PC-3 (cell line): ENCODE measurements at regions not wholly inside any gene's neighbourhood (a gene's known extent, or its start where the extent isn't known, plus 50 kb on each side); places are given as distances from the start of the nearest gene placed in this dataset.

Experiments
- ATAC-seq: fragments of 200-7000 bp; cut with Tn5 transposase; 2 replicates; pipeline ENCODE4 v1.9.1; 2020; ENCODE audit warnings: mild to moderate bottlenecking, moderate library complexity
- BruUV-seq: library from RNA; stranded (reverse); fragments of 400-500 nt; replicated peaks from 2 replicates; lab custom pipeline; 2021; lab: Mats Ljungman, UMichigan
- CTCF ChIA-PET: fragments of 300-600 bp; sonication (Branson Sonifier 250); formaldehyde crosslinking; loops from one replicate; lab custom pipeline; 2022; ENCODE audit warnings: antibody characterized with exemption; lab: Charles Lee
- POLR2A ChIA-PET: fragments of 300-600 bp; sonication (Branson Sonifier 250); formaldehyde crosslinking; loops from one replicate; lab custom pipeline; 2022; ENCODE audit warnings: antibody characterized with exemption; ENCODE audit not compliant: unreplicated experiment; lab: Charles Lee
- DNase-seq: peaks from one replicate; pipeline ENCODE4 v3.0.0-alpha.2; 2015
- H2AFZ ChIP-seq: fragments of 300-600 bp; sonication (generic); 2 replicates; pipeline ENCODE4 v1.6.0; 2016; ENCODE audit warnings: antibody characterized with exemption, low read length
- H3F3A ChIP-seq: fragments of 300-600 bp; sonication (generic); one replicate; pipeline ENCODE4 v1.6.0; 2017; ENCODE audit warnings: antibody characterized with exemption, low read length, control low read depth, mild to moderate bottlenecking; ENCODE audit not compliant: unreplicated experiment
- H3K27ac ChIP-seq: fragments of 300-600 bp; sonication (generic); 2 replicates; pipeline ENCODE4 v1.5.1; 2016; ENCODE audit warnings: mild to moderate bottlenecking, low read length
- H3K27me3 ChIP-seq: fragments of 300-600 bp; sonication (generic); 2 replicates; pipeline ENCODE4 v1.6.1; 2016; ENCODE audit warnings: low read length, mixed read lengths
- H3K36me3 ChIP-seq: fragments of 300-600 bp; sonication (generic); 2 replicates; pipeline ENCODE4 v1.6.1; 2016; ENCODE audit warnings: low read depth, mixed run types, low read length, mixed read lengths
- H3K4me1 ChIP-seq: fragments of 300-600 bp; sonication (generic); 2 replicates; pipeline ENCODE4 v1.5.1; 2016; ENCODE audit warnings: low read length; ENCODE audit not compliant: insufficient read depth
- H3K4me2 ChIP-seq: fragments of 300-600 bp; sonication (generic); 2 replicates; pipeline ENCODE4 v1.6.0; 2016; ENCODE audit warnings: low read length
- H3K4me3 ChIP-seq: fragments of 300-600 bp; sonication (generic); 2 replicates; pipeline ENCODE4 v1.5.1; 2016; ENCODE audit warnings: mild to moderate bottlenecking, low read length, mixed read lengths
- H3K79me2 ChIP-seq: fragments of 300-600 bp; sonication (generic); 2 replicates; pipeline ENCODE4 v1.6.1; 2017; ENCODE audit warnings: low read length, mixed read lengths
- H3K9ac ChIP-seq: fragments of 300-600 bp; sonication (generic); 2 replicates; pipeline ENCODE4 v1.6.0; 2016; ENCODE audit warnings: mild to moderate bottlenecking, low read length
- H3K9me2 ChIP-seq: fragments of 300-600 bp; sonication (generic); replicated peaks from 2 replicates; pipeline ENCODE4 v1.6.1; 2016; ENCODE audit warnings: mixed run types, low read length, mixed read lengths
- H3K9me3 ChIP-seq: fragments of 300-600 bp; sonication (generic); 2 replicates; pipeline ENCODE4 v1.6.1; 2016; ENCODE audit warnings: low read length, mixed read lengths
- H4K20me1 ChIP-seq: fragments of 300-600 bp; sonication (generic); 2 replicates; pipeline ENCODE4 v1.6.1; 2016; ENCODE audit warnings: low read length, mixed read lengths
- EZH2 ChIP-seq: fragments of 300-600 bp; sonication (generic); IDR thresholded peaks from one replicate; pipeline ENCODE4 v1.6.1; 2017; ENCODE audit warnings: antibody characterized with exemption, mild to moderate bottlenecking, low read length; ENCODE audit not compliant: unreplicated experiment
- EZH2phosphoT487 ChIP-seq: fragments of 300-600 bp; sonication (generic); IDR thresholded peaks from 2 replicates; pipeline ENCODE4 v1.6.1; 2018; ENCODE audit warnings: mild to moderate bottlenecking, antibody characterized with exemption, low read length, borderline replicate concordance
- intact Hi-C: fragments of 100-400 bp; cut with micrococcal nuclease; formaldehyde crosslinking; loops from 2 replicates; pipeline ENCODE4 v1.9.0; 2023
- TF ChIP-seq, protein P1 (sequence below): fragments of 300-600 bp; sonication (generic); conservative IDR thresholded peaks from 2 replicates; pipeline ENCODE4 v1.5.1; 2017; ENCODE audit warnings: antibody characterized with exemption, low read depth, mild to moderate bottlenecking, low read length

DNA sequence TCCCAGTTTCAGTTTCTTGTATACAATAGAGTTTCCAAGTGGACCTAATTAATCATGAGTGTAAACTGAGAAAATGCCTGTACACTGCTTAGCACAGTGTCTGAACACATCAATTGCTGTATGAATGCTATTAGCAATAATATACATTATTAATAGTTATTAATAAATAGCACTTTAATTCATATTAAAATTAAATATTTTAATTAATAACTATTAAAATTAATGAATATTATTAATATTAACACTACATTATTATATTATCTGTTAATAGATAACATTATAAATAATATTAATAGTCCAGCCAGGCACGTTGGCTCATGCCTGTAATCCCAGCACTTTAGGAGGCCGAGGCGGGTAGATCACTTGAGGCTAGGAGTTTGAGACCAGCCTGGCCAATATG is 244.9 kb upstream of the ANKRD55 start:
- ChIA-PET CTCF (no interaction called here), POLR2A (no interaction called here)
- H3K4me3 ChIP-seq = no peak overlapping the region
- H3K4me1 ChIP-seq = peaks cover 4% of the 10 kb centered on the region; the same call in 1 of the 2 replicates
- H3K27me3 ChIP-seq = no peaks in the 10 kb centered on the region
- no TSS peak for BruUV-seq
- no peaks in the 10 kb centered on the region for H3K9me3 ChIP-seq
- intact Hi-C loops = loop anchor here (10.0 kb wide), 1 partner anchor 203 kb away; no protein-coding TSS in a partner anchor
- no peak for ATAC-seq
- no peak overlapping the region for H2AFZ ChIP-seq
- H3K79me2 ChIP-seq = no peaks in the 10 kb centered on the region
- H3F3A ChIP-seq = no peaks in the 10 kb centered on the region
- no peak overlapping the region for H3K9ac ChIP-seq
- no peaks in the 10 kb centered on the region for H3K9me2 ChIP-seq
- no peak for DNase-seq
- no peak overlapping the region for H3K4me2 ChIP-seq
- H3K27ac ChIP-seq = no peak overlapping the region
- no peaks in the 10 kb centered on the region for H3K36me3 ChIP-seq
- H4K20me1 ChIP-seq = no peaks in the 10 kb centered on the region
- TF ChIP-seq EZH2 (no peak), EZH2phosphoT487 (no peak)
- TF ChIP-seq, protein P1, sequence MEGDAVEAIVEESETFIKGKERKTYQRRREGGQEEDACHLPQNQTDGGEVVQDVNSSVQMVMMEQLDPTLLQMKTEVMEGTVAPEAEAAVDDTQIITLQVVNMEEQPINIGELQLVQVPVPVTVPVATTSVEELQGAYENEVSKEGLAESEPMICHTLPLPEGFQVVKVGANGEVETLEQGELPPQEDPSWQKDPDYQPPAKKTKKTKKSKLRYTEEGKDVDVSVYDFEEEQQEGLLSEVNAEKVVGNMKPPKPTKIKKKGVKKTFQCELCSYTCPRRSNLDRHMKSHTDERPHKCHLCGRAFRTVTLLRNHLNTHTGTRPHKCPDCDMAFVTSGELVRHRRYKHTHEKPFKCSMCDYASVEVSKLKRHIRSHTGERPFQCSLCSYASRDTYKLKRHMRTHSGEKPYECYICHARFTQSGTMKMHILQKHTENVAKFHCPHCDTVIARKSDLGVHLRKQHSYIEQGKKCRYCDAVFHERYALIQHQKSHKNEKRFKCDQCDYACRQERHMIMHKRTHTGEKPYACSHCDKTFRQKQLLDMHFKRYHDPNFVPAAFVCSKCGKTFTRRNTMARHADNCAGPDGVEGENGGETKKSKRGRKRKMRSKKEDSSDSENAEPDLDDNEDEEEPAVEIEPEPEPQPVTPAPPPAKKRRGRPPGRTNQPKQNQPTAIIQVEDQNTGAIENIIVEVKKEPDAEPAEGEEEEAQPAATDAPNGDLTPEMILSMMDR = no peak

GRCh38 chr5:56476487-56476856 is 243.3 kb upstream of the ANKRD55 start:
- no TSS peak for BruUV-seq
- Histone ChIP-seq H3K4me3 (no peak overlapping the region), H3K27ac (no peak overlapping the region), H3F3A (no peaks in the 10 kb centered on the region), H3K4me1 (peaks cover 4% of the 10 kb centered on the region; the same call in 1 of the 2 replicates), H2AFZ (no peak overlapping the region), H3K9me2 (no peaks in the 10 kb centered on the region), H3K9ac (no peak overlapping the region), H3K27me3 (no peaks in the 10 kb centered on the region), H4K20me1 (no peaks in the 10 kb centered on the region), H3K4me2 (no peak overlapping the region), H3K36me3 (no peaks in the 10 kb centered on the region), H3K79me2 (no peaks in the 10 kb centered on the region), H3K9me3 (no peaks in the 10 kb centered on the region)
- POLR2A ChIA-PET = no interaction called here
- TF ChIP-seq EZH2 (no peak), EZH2phosphoT487 (no peak)
- TF ChIP-seq, protein P1 = no peak
- intact Hi-C loops = loop anchor here (10.0 kb wide), 1 partner anchor 202 kb away; no protein-coding TSS in a partner anchor
- ATAC-seq = no peak
- CTCF ChIA-PET = no interaction called here
- DNase-seq = no peak

DNA sequence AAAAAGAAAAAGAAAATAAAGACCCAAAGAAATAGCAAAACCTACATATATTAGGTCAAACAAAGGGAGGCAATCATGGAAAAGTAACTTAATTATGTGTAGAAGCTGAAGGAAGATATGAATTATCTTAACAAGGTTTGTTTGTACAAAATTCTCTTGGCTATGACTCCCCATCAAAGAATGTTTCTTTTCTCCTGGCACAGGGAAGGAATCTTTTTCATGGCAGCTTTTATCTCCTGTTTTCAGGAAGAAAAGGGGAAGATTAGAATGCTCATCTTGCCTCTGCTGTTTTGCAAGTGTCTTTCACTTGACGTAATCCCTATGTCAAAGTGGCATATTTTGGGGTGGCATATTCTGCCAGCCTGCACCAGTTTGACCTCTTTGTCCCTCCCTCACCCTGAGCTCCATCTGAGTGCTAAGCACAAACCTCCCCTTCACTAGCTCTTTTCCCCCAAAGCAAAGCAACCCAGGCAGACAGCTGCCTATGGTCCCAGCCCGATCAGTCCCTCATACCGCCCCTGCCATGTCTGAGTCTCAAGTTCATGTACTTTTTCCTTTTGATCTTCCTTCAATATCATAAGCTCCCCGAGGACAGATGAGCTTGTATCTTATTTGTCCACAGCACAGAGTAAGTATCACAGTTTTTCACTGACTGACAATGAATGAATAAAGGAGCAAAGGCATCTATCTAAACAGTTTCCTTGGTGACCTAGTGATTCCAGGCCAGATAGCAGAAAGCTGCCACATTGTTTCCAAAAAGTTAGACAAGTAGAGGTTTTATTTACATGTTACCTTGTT is 242.8 kb upstream of the ANKRD55 start:
- ChIA-PET CTCF (no interaction called here), POLR2A (interaction anchor here (0.5 kb wide), 1 partner anchor 224 kb away, joined by 4 read pairs; no protein-coding TSS in a partner anchor)
- no peaks in the 10 kb centered on the region for H3K9me3 ChIP-seq
- no peak overlapping the region for H2AFZ ChIP-seq
- no peak overlapping the region for H3K4me3 ChIP-seq
- no peak overlapping the region for H3K4me2 ChIP-seq
- no peaks in the 10 kb centered on the region for H3K9me2 ChIP-seq
- H3K4me1 ChIP-seq = peaks cover 4% of the 10 kb centered on the region; the same call in 1 of the 2 replicates
- no peak for ATAC-seq
- BruUV-seq = no TSS peak
- no peaks in the 10 kb centered on the region for H3K79me2 ChIP-seq
- H3K27ac ChIP-seq = no peak overlapping the region
- no peaks in the 10 kb centered on the region for H3K36me3 ChIP-seq
- intact Hi-C loops = loop anchor here (10.0 kb wide), 1 partner anchor 201 kb away; no protein-coding TSS in a partner anchor
- TF ChIP-seq, protein P1 = no peak
- TF ChIP-seq EZH2phosphoT487 (no peak), EZH2 (no peak)
- no peaks in the 10 kb centered on the region for H3F3A ChIP-seq
- H3K9ac ChIP-seq = no peak overlapping the region
- no peaks in the 10 kb centered on the region for H4K20me1 ChIP-seq
- DNase-seq = peak; percentile 1
- H3K27me3 ChIP-seq = no peaks in the 10 kb centered on the region
